Activated naive CD4-positive, alpha-beta T cell treated with anti-CD3 and anti-CD28 coated beads, Interleukin-2, amount 50 U/mL, for 16 hours (primary cell): ENCODE measurements at regions not wholly inside any gene's neighbourhood (a gene's known extent, or its start where the extent isn't known, plus 50 kb on each side); places are given as distances from the start of the nearest gene placed in this dataset.

ENCODE experiments used
- DNase-seq: peaks from one replicate; pipeline ENCODE4 v3.0.0-alpha.2; 2020

GRCh38 chr15:97521381-97522285, 438.9 kb upstream of the ARRDC4 start:
- no peak for DNase-seq

DNA sequence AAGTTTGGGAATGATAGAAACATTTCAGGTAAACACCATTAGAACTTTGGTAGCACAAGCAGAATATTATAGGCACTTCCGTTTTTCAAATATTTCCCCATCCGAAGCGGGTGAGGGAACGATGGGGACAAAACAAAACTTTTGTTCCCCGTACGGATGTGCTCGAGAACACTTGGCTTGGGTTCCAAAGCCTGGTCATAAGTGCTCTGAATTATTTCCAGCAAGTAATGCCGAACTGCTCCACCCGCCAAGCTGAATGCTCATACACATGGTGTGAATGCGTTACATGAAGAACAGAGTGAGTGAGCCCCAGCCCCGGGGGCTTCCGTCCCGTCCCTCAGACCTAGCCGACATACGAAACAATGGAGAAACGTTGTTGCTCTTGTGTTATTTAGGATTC, 438.2 kb upstream of the ARRDC4 start:
- DNase-seq = no peak

DNA sequence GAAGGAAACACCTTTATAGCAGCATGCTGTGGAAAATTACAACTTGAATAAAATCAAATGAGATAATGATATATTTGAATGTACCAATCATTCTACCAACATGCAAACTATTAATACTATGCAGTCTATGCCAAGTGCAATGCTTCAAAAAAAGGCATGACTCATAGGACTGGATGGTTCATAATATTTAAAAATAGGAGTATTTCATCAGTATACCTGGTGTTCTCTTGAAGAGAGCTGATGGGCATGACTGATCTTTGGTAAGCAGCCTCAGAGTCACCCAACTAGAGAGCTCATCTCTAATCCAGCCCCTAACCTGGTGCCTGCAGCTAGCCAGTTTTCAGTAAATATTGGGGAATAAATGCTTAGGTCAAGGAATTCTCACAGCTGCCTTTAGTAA, 434.7 kb upstream of the ARRDC4 start:
- no peak for DNase-seq

DNA sequence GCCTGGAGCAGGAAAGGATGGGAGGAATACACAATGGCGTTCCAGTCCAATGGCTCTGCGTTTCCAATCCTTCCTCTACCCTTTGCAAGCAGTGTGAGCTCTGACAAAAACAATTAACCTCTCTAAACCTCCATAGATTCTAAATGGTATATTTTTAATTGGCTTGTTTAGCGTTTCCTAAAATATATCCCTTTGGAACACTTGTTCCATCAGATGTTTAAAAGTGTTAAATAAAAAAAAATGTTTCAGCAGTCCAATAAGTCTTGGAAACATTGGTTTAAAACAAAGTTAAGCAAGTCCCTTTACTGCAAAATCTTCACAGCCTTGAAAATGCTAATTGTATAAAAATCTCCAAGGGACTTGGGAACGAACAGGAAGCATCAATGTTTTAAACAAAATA, 432.3 kb upstream of the ARRDC4 start:
- no peak for DNase-seq

GRCh38 chr15:97545799-97546198, 414.7 kb upstream of the ARRDC4 start:
- DNase-seq = no peak

DNA sequence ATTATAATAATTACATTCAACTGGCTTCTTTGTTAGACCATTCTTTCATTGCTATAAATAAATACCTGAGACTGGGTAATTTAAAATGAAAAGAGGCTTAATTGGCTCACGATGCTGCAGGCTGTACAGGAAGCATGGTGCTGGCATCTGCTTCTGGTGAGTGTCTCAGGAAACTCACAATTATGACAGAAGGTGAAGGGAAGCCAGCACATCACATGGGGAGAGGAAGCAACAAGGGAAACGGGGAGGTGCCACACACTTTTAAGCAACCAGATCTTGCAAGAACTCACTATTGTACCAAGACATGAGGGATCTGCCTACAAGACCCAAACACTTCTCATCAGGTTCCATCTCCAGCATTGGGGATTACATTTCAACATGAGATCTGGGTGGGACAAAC, 413.1 kb upstream of the ARRDC4 start:
- DNase-seq = no peak

DNA sequence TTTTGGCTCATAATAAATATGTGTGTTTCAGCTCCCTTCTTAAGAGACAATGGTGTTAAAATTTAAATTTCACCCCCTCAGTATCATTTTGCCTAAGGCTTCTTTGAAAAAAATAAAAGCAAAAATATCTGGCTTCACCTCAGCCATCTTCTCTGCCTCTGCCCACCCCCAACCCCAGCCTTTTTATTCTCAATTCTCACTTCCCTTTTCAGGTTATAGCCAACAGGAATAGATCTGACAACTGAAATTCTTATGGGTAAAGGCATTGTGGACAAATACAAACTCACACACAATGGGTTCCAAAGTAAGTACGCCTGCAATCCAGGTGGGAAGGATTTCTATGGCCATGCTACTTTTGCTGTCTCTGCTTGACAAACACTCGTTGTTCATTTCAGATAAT, 399.0 kb upstream of the ARRDC4 start:
- DNase-seq = no peak

DNA sequence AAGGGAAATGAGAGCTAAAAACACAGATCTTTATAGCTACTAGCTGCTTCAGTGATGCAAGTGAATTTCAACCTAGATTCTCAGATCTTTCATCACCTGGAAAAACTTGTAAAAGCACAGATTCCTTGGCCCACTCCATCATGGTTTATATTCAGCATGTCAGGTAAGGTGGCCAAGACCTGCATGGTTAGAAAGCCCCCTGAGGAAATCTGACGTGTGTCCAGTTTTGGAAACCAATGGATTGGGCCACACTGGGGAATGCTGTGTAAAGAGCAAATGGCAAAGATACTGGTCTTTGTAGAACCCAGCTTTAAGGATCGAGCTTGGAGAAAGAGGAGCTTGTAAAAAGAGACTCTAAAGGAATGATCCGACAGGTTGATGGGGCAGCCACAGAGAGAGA, 397.0 kb upstream of the ARRDC4 start:
- DNase-seq = no peak

DNA sequence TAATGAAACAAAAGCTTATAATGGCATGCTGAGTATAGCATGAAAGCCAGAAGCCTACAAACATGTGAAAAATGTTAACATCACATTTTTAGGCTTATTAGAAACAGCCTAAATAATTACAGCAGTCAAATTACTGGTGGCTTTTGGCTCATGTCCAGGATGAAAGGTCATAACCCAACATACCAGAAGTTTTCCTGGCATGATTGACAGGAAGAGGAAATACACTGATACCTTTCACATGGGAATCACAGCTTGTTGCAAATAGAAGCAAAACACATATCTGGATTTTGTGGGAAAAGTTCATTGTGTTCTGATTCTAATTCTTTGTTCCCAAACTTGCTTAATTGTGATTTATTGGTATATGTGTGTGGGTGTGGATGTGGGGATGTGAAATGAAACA, 393.5 kb upstream of the ARRDC4 start:
- DNase-seq = no peak

DNA sequence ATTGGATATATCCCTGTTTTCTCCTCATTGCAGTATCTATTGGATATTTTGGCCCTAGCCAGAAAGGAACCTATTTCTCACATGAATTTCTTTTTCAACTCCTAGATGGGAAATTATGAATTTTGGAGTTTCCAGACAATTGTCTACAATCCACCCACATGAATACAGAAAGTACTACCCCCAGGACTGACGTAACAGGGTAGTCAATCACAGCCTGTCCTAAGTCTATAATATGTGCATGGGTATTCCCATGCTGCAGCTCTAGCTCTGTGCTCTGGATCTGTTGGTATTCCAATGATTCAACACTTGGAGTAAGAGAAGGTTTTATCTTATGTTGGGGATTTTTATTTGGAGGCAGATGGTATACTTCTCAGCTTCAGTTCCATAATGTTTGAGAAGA, 393.1 kb upstream of the ARRDC4 start:
- DNase-seq = no peak

- no peak for DNase-seq
Measured at GRCh38 chr15:97576929-97577645, 383.4 kb upstream of the ARRDC4 start.

- DNase-seq = no peak
Measured at GRCh38 chr15:97585408-97585807, 375.1 kb upstream of the ARRDC4 start.

GRCh38 chr15:97592778-97593177, 367.7 kb upstream of the ARRDC4 start:
- DNase-seq = no peak

- no peak for DNase-seq
Measured at GRCh38 chr15:97597801-97598200, 362.7 kb upstream of the ARRDC4 start.

DNA sequence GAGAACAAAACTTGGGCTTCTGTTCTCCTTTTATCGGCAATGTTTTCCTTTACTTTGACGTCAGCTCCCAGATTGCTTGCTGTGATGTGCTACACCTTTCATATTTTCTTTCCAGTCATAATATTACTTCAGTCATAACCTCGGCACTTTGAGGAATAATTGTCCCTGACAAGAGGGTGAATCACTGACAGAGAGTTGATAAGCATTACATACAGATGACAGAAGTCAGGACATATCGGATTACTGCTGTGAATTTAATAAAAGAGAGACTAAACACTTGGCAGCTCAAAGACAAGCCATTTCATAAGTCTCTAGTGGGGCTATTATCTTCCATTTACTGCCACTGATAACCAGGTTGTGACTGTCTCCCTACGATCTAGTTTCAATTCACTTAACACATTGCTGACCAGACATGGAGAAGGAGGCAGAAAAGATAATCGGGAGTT, 362.1 kb upstream of the ARRDC4 start:
- no peak for DNase-seq

- DNase-seq = no peak
Measured at GRCh38 chr15:97600190-97600589, 360.3 kb upstream of the ARRDC4 start.

- DNase-seq = no peak
Measured at GRCh38 chr15:97604677-97605076, 355.8 kb upstream of the ARRDC4 start.

GRCh38 chr15:97615114-97615513, 345.4 kb upstream of the ARRDC4 start:
- DNase-seq = no peak

DNA sequence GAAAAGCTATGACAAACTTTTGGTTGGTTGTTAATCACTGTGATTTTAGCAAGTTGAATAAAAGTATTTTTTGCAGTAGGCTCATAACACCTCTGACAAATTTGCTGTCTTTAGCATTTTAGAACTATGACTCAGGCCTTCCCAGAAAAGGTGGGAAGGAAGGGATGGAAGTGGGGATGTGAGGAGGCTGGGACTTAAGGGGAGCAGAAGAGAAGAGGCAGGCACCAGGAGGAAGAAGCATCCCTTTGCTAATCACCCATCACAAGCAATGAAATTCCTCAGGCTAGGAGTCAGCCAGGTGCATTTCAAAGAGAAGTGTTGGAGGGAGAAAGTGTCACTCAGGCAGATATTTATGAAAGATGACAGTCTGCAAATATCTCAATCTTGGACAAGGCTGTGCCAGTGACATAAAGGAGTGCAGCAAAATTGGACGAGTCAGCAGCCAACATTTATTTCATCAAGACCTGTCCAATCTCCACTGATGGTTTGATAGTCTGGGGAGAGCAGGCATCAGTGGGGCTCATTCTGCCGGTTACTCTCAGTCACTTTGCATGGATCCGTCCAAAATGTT, 337.3 kb upstream of the ARRDC4 start:
- DNase-seq = no peak

DNA sequence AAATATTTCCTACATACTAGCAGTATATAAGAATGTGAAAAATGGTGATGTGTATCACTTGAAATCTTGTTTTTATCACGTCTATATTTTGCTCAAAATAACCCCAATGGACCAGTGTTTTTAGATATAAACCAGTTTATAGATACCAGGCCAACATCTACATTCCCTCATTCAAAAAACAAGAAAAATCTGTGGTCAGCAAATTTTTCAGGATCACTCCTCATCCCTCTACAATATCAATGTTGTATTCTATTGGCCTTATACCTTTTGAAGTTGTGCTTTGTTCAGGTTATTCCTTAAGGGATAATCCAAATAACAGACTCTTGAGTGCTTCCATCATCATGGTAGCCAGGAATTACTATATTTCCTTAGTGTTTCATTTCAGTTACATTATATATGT, 332.9 kb upstream of the ARRDC4 start:
- no peak for DNase-seq

- DNase-seq = no peak
Measured at GRCh38 chr15:97645758-97646157, 314.7 kb upstream of the ARRDC4 start.

GRCh38 chr15:97648728-97649127, 311.8 kb upstream of the ARRDC4 start:
- no peak for DNase-seq

DNA sequence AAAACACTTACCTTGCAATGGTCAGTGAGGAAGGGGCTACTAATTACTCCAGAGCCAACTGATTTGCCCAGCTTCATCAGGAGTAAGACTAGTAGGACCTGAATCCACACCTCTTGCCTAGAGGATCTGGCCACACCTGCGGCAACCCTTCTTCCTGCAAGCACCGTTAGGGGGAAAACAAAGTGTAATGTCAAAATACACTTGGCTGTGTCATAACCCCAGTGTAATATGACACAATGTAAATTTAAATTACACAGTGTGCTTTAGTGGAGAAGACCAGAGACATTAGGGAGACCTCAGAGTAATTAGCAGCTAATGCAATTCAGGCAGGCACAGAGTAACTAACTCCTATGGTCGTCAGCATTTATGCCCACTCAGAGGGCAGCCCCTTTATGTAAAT, 308.5 kb upstream of the ARRDC4 start:
- no peak for DNase-seq

GRCh38 chr15:97652700-97653167, 307.8 kb upstream of the ARRDC4 start:
- DNase-seq = no peak
